ENCODE measurements at regions not wholly inside any gene's neighbourhood (a gene's known extent, or its start where the extent isn't known, plus 50 kb on each side); places are given as distances from the start of the nearest gene placed in this dataset.

DNA sequence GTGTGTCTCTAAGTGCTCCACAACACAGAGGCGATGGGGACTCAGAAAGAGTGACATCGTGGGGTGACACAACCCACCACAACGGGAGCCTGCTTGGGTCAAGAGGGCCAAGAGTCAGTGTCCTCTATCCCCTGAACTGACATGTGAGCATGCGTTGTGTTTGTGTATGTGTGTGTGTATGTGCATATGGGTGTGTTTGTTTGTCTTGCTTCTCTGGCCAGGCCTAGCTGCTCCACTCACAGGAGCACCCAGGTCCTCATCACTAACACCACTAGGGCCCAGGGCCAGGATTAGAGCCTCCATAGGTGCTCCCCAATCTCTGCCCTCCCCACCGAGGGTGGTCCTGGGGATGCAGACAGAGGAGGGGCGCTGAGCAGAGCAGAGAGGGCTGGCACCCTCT is 115.0 kb upstream of the CTSV start:
- Histone ChIP-seq H3K4me1 (replicated peaks in 1 of 4; ENCODE audit: control insufficient read depth in 3 of 4, insufficient read depth in 4 of 4, low read length in 3 of 4) (peaks cover 0 to 8% (median 4%) of the 10 kb centered on the region in 4 experiments; a peak in 4 of 7 replicates), H2BK20ac (ENCODE audit: low read length) (no peak overlapping the region), H2AFZ (ENCODE audit: low read length) (no peak overlapping the region), H3K27ac (ENCODE audit: low read depth, low read length) (no peak overlapping the region), H3K14ac (ENCODE audit: insufficient read length) (no peak overlapping the region), H2BK15ac (ENCODE audit: low read length) (no peak overlapping the region), H4K8ac (ENCODE audit: extremely low read depth, insufficient read depth, low read length) (no peak overlapping the region), H2BK120ac (replicated peaks; ENCODE audit: low read depth, low read length) (no peak overlapping the region), H3K23ac (ENCODE audit: insufficient read length) (no peak overlapping the region), H2BK12ac (ENCODE audit: low read depth, low read length) (no peak overlapping the region), H2AK5ac (ENCODE audit: low read depth, low read length) (no peak overlapping the region), H3K4ac (replicated peaks; ENCODE audit: insufficient read length, low read depth, low read length) (no peak overlapping the region), H3K27me3 (replicated peaks in 1 of 4; ENCODE audit: control insufficient read depth in 3 of 4, extremely low read depth in 1 of 4, insufficient read depth in 3 of 4, low read length in 3 of 4) (no peaks in the 10 kb centered on the region), H3K4me3 (ENCODE audit: extremely low read depth in 1 of 4, insufficient read depth in 2 of 4, low read depth in 3 of 4, low read length in 4 of 4) (no peak overlapping the region), H3K4me2 (ENCODE audit: insufficient read depth in 1 of 2, low read depth in 2 of 2, low read length in 2 of 2) (no peak overlapping the region), H3K9ac (replicated peaks in 1 of 4; ENCODE audit: extremely low read depth in 1 of 4, low read depth in 3 of 4, low read length in 3 of 4) (no peak overlapping the region), H3K79me2 (ENCODE audit: control insufficient read depth in 1 of 2, insufficient read depth in 2 of 2, low read length in 2 of 2) (no peaks in the 10 kb centered on the region; a peak in 1 of 4 replicates), H3K23me2 (ENCODE audit: low read depth, low read length) (no peaks in the 10 kb centered on the region), H4K91ac (replicated peaks; ENCODE audit: insufficient read length, low read length) (no peak overlapping the region), H4K20me1 (replicated peaks in 1 of 2; ENCODE audit: control insufficient read depth in 1 of 2, insufficient read depth in 2 of 2, low read length in 2 of 2) (no peaks in the 10 kb centered on the region), H3K56ac (replicated peaks; ENCODE audit: insufficient read length, low read depth, low read length) (no peak overlapping the region), H2BK5ac (ENCODE audit: low read depth, low read length) (no peak overlapping the region), H3K18ac (ENCODE audit: extremely low read depth, low read length) (no peak overlapping the region), H3K79me1 (ENCODE audit: low read depth, low read length) (no peaks in the 10 kb centered on the region), H4K5ac (ENCODE audit: insufficient read length, low read depth, low read length) (no peak overlapping the region), H3K9me3 (ENCODE audit: insufficient read depth in 2 of 2, low read depth in 1 of 2, low read length in 1 of 2) (no peaks in the 10 kb centered on the region), H3K36me3 (ENCODE audit: control insufficient read depth in 2 of 4, insufficient read depth in 4 of 4, low read length in 3 of 4) (peaks cover 28 to 95% (median 64%) of the 10 kb centered on the region in 4 experiments)
- ChIA-PET CTCF (ENCODE audit: partially characterized antibody) (no interaction called here), POLR2A (ENCODE audit: partially characterized antibody) (no interaction called here)
- FAIRE-seq (no peak), DNase-seq (ENCODE audit: low read depth in 1 of 2, low spot score in 2 of 2) (no peak)
- WGBS, 2 experiments (ENCODE audit: extremely low coverage in 1 of 2, insufficient coverage in 1 of 2, insufficient read length in 1 of 2, insufficient replicate concordance in 2 of 2, low coverage in 1 of 2, low lambda C conversion rate in 2 of 2, missing lambda C conversion rate in 1 of 2): 89% methylated on average over 6 of the region's 6 CpGs; no CpG with 5 or more reads in 1 of the 2 experiments
- TF ChIP-seq SRF (IDR thresholded peaks at IDR 0.05; ENCODE audit: low read depth, low read length) (no peak), SP1 (IDR thresholded peaks at IDR 0.05; ENCODE audit: low read depth, low read length) (no peak), SIN3A (conservative IDR thresholded peaks at IDR 0.05 in 1 of 2, IDR thresholded peaks at IDR 0.05 in 1 of 2; ENCODE audit: low read depth in 1 of 2, low read length in 2 of 2) (no peak), SAP30 (IDR thresholded peaks at IDR 0.05; ENCODE audit: insufficient read depth, insufficient replicate concordance, low read length) (no peak), ZNF274 (IDR thresholded peaks at IDR 0.05; ENCODE audit: borderline replicate concordance, extremely low read depth, low read length) (no peak), GABPA (IDR thresholded peaks at IDR 0.05; ENCODE audit: borderline replicate concordance, insufficient read depth, low read length) (no peak), SIRT6 (IDR thresholded peaks at IDR 0.05; ENCODE audit: low read length) (no peak), ATF3 (IDR thresholded peaks at IDR 0.05; ENCODE audit: insufficient read depth, low read depth, low read length) (no peak), RFX5 (IDR thresholded peaks at IDR 0.05; ENCODE audit: borderline replicate concordance, low read depth, low read length) (no peak), KDM5A (IDR thresholded peaks at IDR 0.05; ENCODE audit: low read length) (no peak), RNF2 (IDR thresholded peaks at IDR 0.05; ENCODE audit: borderline replicate concordance, low read depth, low read length, missing control alignments, poor library complexity, severe bottlenecking) (no peak), CHD1 (IDR thresholded peaks at IDR 0.05; ENCODE audit: low read depth, low read length) (no peak)

Measured in H1 (cell line).